ENCODE measurements at regions not wholly inside any gene's neighbourhood (a gene's known extent, or its start where the extent isn't known, plus 50 kb on each side); places are given as distances from the start of the nearest gene placed in this dataset.

DNA sequence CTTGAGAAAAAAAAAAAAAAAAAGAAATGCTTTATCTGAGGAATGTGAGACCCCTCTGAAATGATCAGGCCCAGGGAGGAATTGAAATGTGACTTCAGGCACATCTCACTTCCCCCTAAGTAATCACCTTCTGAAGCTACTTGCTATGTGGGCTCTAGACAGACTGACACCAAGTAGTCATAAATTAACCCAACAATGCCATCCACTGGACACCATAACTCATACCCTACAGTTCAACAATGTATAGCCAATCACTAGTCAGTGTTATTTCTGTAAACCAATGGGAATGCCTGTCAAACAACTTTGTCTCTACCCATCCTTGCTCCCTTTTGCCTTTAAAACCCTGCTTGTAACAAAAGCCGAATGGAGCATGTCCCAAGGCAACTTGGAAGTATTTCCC, 182.7 kb upstream of the TMPO start:
- TF ChIP-seq, protein P1, sequence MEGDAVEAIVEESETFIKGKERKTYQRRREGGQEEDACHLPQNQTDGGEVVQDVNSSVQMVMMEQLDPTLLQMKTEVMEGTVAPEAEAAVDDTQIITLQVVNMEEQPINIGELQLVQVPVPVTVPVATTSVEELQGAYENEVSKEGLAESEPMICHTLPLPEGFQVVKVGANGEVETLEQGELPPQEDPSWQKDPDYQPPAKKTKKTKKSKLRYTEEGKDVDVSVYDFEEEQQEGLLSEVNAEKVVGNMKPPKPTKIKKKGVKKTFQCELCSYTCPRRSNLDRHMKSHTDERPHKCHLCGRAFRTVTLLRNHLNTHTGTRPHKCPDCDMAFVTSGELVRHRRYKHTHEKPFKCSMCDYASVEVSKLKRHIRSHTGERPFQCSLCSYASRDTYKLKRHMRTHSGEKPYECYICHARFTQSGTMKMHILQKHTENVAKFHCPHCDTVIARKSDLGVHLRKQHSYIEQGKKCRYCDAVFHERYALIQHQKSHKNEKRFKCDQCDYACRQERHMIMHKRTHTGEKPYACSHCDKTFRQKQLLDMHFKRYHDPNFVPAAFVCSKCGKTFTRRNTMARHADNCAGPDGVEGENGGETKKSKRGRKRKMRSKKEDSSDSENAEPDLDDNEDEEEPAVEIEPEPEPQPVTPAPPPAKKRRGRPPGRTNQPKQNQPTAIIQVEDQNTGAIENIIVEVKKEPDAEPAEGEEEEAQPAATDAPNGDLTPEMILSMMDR (IDR thresholded peaks at IDR 0.05) = no peak
- no peak for TF ChIP-seq POLR2AphosphoS5 (IDR thresholded peaks at IDR 0.05)
